ENCODE measurements at regions not wholly inside any gene's neighbourhood (a gene's known extent, or its start where the extent isn't known, plus 50 kb on each side); places are given as distances from the start of the nearest gene placed in this dataset.

- Histone ChIP-seq H2AFZ (ENCODE audit: low read length) (no peak overlapping the region), H3K79me2 (ENCODE audit: insufficient read depth, low read length) (no peaks in the 10 kb centered on the region), H3K9me3 (ENCODE audit: low read depth, low read length) (no peaks in the 10 kb centered on the region), H3K27me3 (ENCODE audit: insufficient read depth, low read length) (no peaks in the 10 kb centered on the region), H3K4me1 (ENCODE audit: insufficient read depth, low read length) (no peaks in the 10 kb centered on the region), H3K4me2 (ENCODE audit: insufficient read depth, low read length) (no peak overlapping the region), H4K20me1 (ENCODE audit: insufficient read depth, low read length) (no peaks in the 10 kb centered on the region), H3K4me3 (ENCODE audit: insufficient read depth, low read length) (no peak overlapping the region), H3K36me3 (ENCODE audit: insufficient read depth, low read length) (no peaks in the 10 kb centered on the region), H3K27ac (ENCODE audit: low read depth, low read length) (no peak overlapping the region)
- TF ChIP-seq CTCF (IDR thresholded peaks at IDR 0.05; ENCODE audit: extremely low read depth, low read depth, low read length) = no peak
- DNase-seq (ENCODE audit: insufficient read length, low spot score, missing footprints) = no peak
Measured at GRCh38 chr3:104234442-104235194, 1132.1 kb upstream of the ALCAM start.

GRCh38 chr3:104244680-104245220 is 1122.0 kb upstream of the ALCAM start:
- Histone ChIP-seq H3K27ac (ENCODE audit: low read depth, low read length) (no peak overlapping the region), H3K4me3 (ENCODE audit: insufficient read depth, low read length) (no peak overlapping the region), H3K79me2 (ENCODE audit: insufficient read depth, low read length) (no peaks in the 10 kb centered on the region), H3K4me1 (ENCODE audit: insufficient read depth, low read length) (no peaks in the 10 kb centered on the region), H3K9me3 (ENCODE audit: low read depth, low read length) (no peaks in the 10 kb centered on the region), H2AFZ (ENCODE audit: low read length) (no peak overlapping the region), H4K20me1 (ENCODE audit: insufficient read depth, low read length) (no peaks in the 10 kb centered on the region), H3K27me3 (ENCODE audit: insufficient read depth, low read length) (no peaks in the 10 kb centered on the region), H3K36me3 (ENCODE audit: insufficient read depth, low read length) (no peaks in the 10 kb centered on the region), H3K4me2 (ENCODE audit: insufficient read depth, low read length) (no peak overlapping the region)
- TF ChIP-seq CTCF (IDR thresholded peaks at IDR 0.05; ENCODE audit: extremely low read depth, low read depth, low read length) = no peak
- DNase-seq (ENCODE audit: insufficient read length, low spot score, missing footprints) = no peak

GRCh38 chr3:104245261-104245660 is 1121.4 kb upstream of the ALCAM start:
- TF ChIP-seq CTCF (IDR thresholded peaks at IDR 0.05; ENCODE audit: extremely low read depth, low read depth, low read length) = no peak
- no peak overlapping the region for H3K4me2 ChIP-seq (ENCODE audit: insufficient read depth, low read length)
- H2AFZ ChIP-seq (ENCODE audit: low read length) = no peak overlapping the region
- no peak overlapping the region for H3K27ac ChIP-seq (ENCODE audit: low read depth, low read length)
- H3K4me1 ChIP-seq (ENCODE audit: insufficient read depth, low read length) = no peaks in the 10 kb centered on the region
- H3K36me3 ChIP-seq (ENCODE audit: insufficient read depth, low read length) = no peaks in the 10 kb centered on the region
- no peaks in the 10 kb centered on the region for H4K20me1 ChIP-seq (ENCODE audit: insufficient read depth, low read length)
- H3K4me3 ChIP-seq (ENCODE audit: insufficient read depth, low read length) = no peak overlapping the region
- no peaks in the 10 kb centered on the region for H3K27me3 ChIP-seq (ENCODE audit: insufficient read depth, low read length)
- no peak for DNase-seq (ENCODE audit: insufficient read length, low spot score, missing footprints)
- H3K9me3 ChIP-seq (ENCODE audit: low read depth, low read length) = no peaks in the 10 kb centered on the region
- no peaks in the 10 kb centered on the region for H3K79me2 ChIP-seq (ENCODE audit: insufficient read depth, low read length)

- no peaks in the 10 kb centered on the region for H3K79me2 ChIP-seq (ENCODE audit: insufficient read depth, low read length)
- H2AFZ ChIP-seq (ENCODE audit: low read length) = no peak overlapping the region
- no peak overlapping the region for H3K4me3 ChIP-seq (ENCODE audit: insufficient read depth, low read length)
- H3K27me3 ChIP-seq (ENCODE audit: insufficient read depth, low read length) = no peaks in the 10 kb centered on the region
- no peak overlapping the region for H3K27ac ChIP-seq (ENCODE audit: low read depth, low read length)
- no peak for DNase-seq (ENCODE audit: insufficient read length, low spot score, missing footprints)
- H4K20me1 ChIP-seq (ENCODE audit: insufficient read depth, low read length) = no peaks in the 10 kb centered on the region
- no peak for TF ChIP-seq CTCF (IDR thresholded peaks at IDR 0.05; ENCODE audit: extremely low read depth, low read depth, low read length)
- H3K36me3 ChIP-seq (ENCODE audit: insufficient read depth, low read length) = no peaks in the 10 kb centered on the region
- H3K4me2 ChIP-seq (ENCODE audit: insufficient read depth, low read length) = no peak overlapping the region
- H3K9me3 ChIP-seq (ENCODE audit: low read depth, low read length) = no peaks in the 10 kb centered on the region
- H3K4me1 ChIP-seq (ENCODE audit: insufficient read depth, low read length) = no peaks in the 10 kb centered on the region
Measured at GRCh38 chr3:104245981-104246380, 1120.7 kb upstream of the ALCAM start.

Data from osteoblast (primary cell).